Inflammatory macrophage treated with lipopolysaccharide for 4 hours (primary cell): ENCODE measurements at regions not wholly inside any gene's neighbourhood (a gene's known extent, or its start where the extent isn't known, plus 50 kb on each side); places are given as distances from the start of the nearest gene placed in this dataset.

Experiments
- DNase-seq: peaks from one replicate; pipeline ENCODE4 v3.0.0-alpha.2; 2020

DNA sequence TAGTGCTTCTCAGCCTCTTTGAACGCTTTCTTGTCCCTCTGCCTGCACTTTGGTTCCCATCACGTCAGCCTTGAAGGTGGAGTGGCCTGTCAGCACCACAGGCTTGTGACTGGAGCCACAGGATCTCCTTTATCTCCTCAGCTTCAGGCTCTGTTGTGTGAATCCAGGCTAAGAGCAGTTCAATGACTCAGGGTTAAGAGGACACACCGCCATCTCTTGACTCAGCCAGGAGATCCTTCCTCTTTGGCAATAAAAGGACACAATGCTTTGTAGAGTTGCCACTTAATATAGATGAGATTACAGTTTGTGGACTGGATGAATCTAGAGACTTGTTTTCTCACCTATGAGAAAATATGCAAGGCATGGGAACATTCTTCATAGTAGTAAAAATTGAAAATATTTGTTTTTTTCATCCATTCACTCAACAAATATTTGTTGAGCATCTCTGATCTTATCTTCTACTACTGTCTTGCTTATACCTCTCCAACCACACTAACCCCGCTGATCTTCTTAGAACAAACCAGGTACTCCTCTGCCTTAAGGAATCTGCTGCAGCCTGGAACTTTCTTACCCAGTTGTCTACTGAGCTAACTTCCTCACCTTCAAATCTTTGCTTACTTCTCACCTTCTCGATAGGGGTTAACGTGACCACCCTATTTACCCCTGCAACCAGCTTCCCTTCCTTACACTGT lies 62.3 kb downstream of the UCHL1 start:
- DNase-seq, result no peak

DNA sequence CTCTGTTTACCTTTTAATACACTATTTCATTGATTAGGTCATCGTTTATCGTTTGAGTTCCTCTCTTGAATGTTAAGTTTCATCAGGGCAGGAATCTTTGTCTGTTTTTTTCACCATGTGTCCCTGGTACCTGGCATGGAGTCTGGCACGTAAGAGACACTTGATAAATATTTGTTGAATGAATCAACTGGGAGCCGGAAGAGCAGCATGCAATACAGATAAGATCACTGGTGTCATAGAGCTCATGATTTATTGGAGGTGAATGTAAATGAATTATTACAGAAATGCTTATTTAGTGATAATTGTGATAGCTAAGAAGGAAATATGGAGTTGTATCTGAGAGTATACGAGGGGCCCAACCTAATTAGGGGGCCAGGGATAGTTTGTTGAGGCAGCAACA lies 62.8 kb downstream of the UCHL1 start:
- no peak for DNase-seq

DNA sequence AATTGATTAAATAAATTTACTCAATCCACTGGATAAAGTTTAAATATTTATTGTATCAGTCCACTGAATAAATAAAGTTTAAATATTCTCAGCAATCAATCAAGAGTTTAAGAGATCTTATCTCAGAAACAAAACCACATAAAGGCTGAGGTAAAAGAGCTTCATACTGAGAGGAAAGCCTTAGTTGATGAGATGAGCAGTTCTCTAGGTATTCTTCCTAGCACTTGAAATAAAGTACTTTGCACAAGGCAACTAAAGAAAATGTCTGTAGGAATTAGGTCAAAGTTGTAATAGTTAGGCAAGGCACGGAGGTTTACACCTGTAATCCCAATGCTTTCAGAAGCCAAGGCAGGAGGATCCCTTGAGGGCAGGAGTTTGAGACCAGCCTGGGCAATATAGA lies 63.5 kb downstream of the UCHL1 start:
- no peak for DNase-seq

DNA sequence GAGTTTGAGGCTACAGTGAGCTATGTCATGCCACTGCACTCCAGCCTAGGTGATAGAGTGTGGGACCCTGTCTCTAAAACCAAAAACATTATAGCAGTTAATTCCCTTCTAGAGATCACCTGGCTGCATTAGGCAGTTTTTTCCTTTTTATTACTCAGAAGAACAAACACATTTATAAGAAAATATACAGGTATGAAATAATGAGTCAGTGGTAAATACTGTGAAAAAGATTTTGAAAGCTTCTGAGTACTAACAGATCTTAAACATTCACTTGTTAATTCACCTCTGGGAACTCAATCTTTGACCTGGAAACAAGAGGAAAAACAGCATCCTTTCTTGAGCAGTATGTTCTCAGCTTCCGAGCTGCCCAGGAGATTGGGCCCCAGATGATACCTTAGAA lies 64.1 kb downstream of the UCHL1 start:
- no peak for DNase-seq

DNA sequence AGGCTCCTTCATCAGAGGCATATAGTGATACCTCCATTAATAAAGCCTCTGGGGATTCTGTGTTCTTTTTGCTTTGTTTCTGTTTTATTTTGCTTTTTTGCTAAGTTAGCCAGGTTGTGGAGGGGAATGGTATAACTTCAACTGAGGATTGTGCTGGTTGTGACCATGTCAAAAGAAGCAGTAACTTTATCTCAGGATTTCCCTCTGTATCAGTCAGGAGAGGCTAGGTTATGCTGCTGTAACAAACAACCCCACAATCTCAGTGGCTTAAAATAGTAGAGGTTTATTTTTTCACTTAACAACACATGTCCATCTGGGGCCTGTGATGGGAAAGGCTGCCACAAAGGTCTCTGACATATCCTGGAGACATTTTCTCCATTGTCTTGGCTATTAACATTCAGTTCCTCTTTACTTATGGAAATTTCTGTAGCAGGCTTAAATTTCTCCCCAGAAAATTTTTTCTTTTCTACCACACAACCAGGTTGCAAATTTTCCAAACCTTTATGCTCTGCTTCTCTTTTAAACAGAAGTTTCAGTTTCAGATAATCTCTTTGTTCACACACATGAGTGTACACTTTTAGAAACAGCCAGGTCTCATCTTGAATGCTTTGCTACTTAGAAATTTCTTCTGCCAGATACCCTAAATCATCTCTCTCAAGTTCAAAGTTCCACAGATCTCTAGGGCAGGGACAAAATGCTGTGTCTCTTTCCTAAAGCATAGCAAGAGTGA lies 64.7 kb downstream of the UCHL1 start:
- no peak for DNase-seq

DNA sequence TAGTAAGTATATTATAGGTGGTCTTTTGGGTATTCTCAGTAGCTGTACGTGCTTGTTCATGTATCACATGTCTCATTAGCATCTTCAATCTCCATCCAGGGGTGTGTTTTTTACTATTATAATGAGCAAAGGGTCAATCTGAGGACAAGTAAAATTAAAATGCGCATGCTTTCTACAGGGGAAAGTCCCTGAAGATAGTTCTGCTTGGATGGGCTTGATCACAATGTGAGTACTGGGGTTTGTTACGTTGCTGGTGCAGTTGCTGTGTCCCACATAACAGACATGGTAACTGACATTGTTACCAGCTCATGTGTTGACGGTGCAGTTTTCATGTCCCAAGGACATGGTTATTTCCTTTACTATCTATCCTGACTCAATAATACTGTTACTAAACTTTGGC lies 65.9 kb downstream of the UCHL1 start:
- no peak for DNase-seq

DNA sequence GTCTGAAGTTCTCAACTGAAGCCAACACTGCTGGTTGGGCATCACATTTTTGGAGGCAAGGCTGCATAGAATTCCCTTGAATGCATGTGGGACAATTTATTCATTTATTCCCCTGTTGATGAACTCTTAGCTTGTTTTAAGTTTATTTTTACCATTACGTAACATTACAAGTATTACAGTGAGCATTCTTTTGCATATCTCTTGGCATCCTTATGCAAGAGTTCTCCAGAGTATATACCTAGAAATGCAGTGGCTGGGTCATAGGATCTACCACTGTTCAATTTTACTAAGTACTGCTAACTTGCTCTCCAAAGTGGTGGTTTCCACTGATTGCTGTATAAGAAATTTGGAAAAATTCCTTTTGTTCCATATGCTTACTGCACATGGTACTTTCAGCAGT lies 66.5 kb downstream of the UCHL1 start:
- no peak for DNase-seq

DNA sequence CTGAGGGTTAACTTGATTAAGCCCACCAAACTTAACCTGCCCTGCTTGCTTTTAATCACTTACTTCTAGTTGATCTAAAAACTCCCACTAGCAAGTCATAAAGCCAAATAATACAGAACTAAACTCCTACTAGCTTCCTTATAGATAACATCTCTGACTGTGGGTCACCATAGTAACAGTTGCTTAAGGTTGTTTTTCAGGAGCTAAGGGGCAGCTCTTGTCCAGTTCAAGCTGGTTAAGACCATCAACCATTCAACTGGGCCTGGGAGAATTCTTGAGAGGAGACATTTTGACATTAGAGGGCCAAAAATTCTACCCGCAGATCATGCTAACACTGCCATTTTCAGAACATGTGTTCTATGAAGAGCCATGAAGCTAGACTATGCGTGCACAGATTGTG lies 67.0 kb downstream of the UCHL1 start:
- no peak for DNase-seq

DNA sequence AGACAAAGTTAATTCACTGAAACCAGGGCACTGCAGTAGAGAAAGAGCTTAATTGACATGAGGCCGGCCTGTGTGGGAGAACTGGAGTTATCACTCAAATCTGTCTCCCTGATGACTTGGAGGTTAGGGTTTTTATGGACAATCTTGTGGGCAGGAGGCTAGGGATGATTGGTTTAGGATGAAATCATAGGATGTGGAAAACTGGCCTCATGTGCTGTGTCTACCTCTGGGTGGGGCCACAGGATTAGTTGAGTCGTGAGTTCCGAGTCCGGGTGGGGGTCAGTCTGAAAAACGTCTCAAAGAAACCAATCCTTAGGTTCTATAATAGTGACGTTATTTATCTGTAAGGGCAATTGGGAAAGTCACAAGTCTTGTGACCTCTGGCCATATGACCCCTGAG lies 68.1 kb downstream of the UCHL1 start:
- no peak for DNase-seq

DNA sequence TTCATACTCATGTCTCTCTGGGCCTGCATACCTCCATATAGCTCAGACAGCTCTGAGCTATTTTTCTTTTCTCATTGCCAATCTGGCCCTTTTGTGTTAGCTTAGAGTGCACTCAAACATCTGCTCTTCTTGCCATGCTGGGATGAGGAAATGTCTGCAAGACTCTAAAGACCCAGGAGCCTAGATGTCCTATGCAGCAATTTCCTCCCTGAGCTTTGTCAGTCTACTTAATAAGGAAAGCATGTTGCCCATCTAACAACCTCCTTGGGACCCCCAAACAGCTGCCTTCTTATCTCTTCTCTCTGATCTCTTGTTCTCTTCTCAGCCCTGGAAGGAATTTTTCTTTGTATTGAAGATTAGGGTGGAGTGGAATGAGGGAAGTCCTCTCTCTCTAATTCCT lies 69.2 kb downstream of the UCHL1 start:
- no peak for DNase-seq

DNA sequence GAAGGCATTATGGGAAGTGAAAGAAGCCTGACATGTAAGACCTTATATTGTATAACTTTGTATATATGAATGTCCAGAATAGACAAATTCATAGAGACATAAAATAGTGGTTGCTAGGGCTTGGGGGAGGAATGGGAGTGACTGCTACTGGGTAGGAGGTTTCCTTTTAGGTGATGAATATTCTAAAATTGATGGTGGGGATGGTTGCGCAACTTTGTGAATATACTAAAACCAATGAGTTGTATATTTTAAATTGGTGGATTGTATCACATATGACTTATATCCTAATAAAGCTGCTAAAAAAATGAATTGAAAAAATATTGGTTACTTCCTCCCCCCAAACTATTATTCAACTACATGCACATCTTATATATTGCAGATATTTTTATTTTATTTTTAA lies 70.0 kb downstream of the UCHL1 start:
- DNase-seq, result no peak

DNA sequence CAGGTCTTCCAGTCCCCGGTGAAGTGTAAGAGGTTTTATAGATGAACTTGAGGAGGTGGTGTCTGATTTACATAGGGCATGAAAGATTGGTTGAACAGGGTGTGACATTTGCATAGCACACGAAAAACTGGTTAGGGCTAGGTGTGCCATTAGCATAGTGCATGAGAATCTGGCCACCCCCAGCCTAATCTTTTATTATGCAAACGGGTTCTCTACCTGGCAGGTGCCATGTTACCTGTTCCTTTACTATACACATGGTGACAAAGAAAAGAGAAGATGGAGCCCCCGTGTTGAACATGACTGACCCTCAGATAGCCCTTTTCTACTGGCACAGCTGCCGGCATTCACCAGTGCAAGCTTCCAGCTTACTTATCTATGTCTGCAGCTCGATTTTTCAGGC lies 71.0 kb downstream of the UCHL1 start:
- DNase-seq, result no peak

DNA sequence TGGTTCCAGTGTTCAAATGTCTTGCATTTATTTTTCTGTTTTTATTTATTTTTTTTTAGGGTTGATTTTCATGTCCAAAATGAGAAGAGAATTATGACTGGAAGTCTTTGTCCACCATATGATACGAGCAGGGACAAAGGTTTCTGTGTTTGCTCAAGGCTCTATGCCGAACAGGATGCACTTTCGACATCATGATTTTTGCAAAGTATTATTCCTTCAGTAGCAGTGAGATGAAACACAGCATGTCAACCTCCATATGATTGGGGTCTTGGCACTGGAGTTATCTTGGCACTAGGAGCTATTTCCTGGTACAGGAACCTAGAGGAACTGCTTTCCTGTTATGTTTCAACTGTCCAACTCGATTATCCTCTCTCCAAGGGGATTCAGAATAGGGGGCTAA lies 72.6 kb downstream of the UCHL1 start:
- no peak for DNase-seq

DNA sequence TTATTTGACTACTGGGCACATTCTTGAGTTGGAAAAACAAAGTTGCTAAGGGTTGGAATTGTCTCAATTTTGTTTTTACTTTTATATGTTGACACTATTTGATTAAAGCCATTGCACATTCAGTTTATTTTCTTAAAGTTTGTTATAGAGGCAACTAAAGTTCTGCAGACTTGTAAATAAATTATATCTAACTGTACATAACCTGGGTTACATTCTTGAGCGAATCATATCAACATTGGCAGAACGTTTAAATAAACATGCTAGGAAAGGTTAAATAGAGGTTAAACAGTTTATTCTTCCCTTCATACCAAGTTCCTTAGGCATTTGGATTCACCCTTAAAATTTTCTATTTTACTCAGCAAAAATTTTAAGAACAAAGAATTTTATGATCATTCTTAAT lies 74.5 kb downstream of the UCHL1 start:
- no peak for DNase-seq

DNA sequence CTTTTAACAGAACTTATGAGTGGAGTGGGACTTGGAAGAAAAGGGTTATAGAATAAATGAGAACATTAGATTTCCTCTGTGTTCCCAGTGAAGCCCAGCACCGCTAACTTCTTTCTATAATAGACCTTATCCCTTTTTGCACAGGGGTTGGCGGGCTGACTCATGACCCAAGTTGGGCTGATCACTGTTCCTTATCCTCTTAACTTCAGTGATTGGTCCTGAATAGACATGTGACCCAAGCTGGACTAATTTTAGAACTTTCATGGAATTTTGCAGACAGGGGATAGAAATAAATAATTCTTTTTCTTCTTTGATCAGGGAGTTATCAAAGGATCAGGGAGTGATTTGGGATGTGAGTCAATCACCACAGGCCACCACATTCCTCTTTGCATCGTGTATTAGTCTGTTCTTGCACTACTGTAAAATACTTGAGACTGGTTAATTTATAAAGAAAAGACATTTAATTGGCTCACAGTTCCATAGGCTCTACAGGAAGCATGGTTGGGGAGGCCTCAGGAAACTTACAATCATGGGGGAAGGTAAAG lies 75.9 kb downstream of the UCHL1 start:
- no peak for DNase-seq

DNA sequence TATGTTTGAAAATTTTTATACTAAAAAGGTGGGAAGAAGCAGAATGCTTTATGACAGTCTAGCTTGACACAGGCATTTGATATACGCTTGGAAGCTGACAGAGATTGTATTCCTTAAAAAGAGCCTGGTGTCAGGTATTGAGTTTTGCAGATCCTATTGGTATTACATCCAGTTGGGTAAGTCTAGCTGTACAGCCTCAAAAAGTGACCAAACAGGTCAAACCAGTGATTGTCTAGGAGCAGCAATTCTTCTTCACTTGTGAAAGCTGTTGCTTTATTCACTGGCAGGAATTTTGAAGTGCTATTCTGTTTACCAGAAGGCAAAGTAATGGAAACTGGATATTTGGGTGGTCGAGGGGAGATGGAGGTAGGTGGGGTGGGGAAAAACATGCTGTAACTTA lies 77.5 kb downstream of the UCHL1 start:
- DNase-seq, result no peak

DNA sequence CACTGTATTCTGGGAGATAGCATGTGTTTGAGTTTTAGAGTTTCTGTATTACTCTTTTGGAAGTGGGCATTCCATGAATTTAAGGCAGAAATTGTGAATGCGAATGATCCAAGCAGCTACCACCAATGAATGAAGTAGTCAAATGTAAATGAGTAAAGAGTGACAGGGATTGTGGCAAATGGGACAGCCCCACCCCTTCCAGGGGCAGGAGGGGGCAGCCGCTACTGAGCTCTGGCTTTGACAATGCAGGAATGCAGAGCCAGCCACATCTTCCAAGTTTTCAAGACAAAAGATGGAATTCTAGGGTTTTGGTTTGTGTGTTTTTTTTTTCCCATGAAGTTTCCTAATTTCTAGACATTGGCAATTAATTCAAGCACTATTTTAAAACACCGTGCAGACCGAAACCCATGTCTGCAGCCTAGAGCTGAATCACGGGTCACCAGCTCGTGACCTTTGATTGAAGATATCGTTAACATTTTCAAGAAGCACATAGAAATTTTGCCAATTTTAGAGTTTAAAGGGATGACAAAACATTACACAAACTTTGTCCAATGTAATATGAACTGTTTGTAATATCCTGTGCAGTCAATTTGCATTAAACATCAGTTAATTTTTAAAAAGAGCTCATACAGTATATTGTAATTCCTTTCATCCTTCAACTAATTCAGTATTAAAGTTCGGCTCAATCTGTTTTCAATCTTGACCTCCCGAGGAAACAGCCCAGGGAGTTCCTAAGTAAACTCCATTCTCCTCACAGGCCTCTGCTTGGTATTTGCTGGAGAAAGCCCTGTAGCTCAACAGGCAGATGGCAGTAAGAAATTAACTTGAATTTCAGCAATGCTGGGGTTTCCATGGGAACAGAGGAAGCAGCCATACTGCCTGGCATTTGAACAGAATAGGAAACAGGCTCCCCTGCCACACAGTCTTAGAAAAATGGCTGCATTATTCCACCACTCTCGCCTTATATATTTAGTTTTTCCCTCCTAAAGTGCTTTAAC lies 83.4 kb downstream of the UCHL1 start:
- no peak for DNase-seq

DNA sequence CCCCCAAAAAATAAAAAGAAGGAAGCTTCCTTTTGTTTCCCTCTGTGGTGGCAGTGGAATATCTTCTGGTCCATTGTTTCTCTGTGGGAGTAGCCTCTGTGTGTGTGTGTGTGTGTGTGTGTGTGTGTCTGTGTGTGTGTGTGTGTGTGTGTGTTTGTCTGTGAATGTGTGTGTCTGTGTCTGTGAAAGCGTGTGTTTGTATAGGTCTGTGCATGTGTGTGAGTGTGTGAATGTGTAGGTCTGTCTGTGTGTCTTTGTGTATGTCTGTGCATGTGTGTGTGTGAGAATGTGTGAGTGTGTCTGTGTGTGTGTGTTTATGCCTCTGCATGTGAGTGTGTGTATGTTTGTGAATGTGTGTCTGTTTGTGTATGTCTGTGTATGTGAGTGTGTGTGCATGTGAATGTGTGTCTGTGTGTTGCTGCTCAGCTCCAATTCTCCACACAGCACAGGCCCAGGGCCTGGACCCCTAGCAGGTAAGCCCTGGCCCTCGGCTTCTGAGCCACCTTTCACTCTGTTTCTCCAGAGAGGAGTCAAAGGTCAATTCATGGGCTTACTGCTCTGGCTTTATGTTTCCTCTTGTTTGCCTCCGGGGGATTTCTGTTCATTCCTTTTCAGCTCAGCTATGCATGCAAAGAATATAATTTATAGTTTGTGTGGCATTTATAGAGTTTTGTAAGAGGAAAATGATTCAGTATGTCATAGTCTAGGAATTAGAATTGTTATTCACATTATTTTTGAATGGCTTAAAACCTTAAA lies 89.8 kb downstream of the UCHL1 start:
- DNase-seq, result no peak

DNA sequence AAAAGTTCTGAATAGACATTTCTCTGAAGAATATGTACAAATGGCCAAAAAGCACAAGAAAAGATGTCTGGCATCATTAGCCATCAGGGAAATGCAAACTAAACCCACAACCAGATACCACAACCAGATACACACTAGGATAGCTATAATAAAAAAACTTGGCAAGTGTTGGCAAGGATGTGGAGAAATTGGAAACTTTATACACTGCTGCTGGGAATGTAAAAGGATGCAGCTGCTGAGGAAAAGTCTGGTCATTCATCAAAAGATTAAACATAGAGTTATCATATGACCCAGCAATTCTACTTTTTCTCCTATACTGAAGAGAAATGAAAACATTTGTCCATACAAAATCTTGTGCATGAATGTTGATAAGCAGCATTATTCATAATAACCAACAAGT lies 92.3 kb downstream of the UCHL1 start:
- DNase-seq, result no peak

DNA sequence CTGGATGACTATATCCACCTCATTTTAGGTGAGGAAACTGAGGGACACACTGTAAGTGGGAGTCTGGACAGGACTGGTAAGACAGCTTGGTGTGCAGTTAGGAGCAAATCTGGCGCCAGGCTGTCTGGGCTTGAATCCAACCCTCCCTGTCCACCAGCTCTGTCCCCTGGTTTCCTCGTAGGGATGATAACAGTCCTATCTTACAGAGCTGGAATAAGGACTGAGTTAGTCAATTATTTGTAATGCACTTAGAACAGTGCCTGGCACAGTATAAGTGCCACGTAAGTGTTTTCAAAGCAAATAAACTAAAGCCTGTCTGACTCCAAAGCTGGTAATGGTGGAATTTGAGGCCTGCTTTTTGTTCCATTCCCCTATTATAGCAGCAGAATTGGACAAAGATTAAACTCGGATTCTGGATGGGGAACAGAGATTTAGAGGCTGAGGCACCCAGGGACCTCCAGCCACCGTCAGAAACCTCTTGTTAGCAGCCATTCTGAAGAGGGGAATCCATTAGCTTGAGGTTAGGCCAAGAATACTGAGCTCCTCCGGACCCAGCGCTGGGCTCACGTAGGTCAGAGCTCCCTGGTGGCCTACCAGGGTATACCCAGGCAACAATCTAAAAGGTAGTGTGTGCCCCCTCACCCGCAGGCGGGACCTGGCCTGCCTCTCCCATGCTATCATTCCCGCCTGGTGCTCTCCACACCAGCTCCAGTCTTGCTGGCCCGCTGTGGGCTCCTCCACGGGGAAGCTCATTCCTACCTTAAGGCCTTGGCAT lies 102.1 kb downstream of the UCHL1 start:
- no peak for DNase-seq

DNA sequence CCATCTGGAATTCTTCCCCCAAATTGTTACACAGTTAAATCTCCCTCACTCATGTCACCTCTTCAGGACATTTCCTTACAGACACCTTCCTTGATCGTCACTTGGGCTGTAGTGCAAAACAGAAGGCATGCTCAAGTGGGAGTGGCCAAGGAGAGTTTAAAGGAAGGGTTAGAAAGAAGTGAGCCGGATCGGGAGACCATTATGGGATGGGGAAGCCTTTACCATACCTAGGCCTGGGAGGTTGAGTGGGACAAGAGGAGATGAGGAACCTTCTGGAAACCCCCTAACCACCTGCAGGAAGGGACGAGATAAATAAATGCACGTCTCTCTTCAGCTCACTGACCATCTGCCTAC lies 102.7 kb downstream of the UCHL1 start:
- no peak for DNase-seq

DNA sequence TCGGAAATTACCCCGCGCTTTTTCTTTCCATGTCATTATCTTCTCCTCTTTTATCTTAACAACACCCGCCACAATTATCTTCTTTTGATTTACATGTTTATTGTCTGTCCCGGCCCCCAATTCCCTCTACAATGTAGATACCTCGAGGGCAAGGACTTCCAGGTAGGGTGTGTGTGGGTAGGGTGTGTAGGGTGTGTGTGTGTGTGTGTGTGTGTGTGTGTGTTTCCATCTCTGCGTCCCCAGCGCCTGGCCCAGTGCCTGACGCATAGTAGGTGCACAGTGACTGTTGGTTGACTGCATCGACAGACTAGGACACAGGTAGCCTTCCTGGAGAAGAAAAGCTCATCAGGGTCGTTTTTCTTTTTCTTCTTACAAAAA lies 103.1 kb downstream of the UCHL1 start:
- DNase-seq, result no peak
